ENCODE measurements at regions not wholly inside any gene's neighbourhood (a gene's known extent, or its start where the extent isn't known, plus 50 kb on each side); places are given as distances from the start of the nearest gene placed in this dataset.

DNA sequence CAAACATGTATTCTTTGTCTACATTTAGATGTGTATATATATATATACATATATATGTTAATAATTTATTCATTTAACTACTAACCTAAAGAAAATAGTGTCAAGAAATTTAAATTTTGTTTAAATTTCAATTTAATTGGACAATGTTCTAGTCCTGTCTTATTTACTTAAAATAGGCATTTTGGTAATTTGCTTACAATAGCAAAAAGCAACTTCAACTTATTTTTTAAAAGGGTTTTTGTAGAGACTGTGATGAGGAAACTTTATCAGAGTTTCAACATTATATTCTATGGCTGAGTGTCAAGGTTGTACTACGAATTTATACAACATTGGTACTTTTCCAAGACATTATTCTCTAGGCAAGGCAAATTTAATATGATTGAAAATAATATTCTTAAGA, 212.0 kb upstream of the ARSJ start (continued):
- TF ChIP-seq, protein P1, sequence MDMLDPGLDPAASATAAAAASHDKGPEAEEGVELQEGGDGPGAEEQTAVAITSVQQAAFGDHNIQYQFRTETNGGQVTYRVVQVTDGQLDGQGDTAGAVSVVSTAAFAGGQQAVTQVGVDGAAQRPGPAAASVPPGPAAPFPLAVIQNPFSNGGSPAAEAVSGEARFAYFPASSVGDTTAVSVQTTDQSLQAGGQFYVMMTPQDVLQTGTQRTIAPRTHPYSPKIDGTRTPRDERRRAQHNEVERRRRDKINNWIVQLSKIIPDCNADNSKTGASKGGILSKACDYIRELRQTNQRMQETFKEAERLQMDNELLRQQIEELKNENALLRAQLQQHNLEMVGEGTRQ (IDR thresholded peaks at IDR 0.05; ENCODE audit: low read length), result no peak

Data from H1 (cell line).